ENCODE measurements at regions not wholly inside any gene's neighbourhood (a gene's known extent, or its start where the extent isn't known, plus 50 kb on each side); places are given as distances from the start of the nearest gene placed in this dataset.

GRCh38 chr16:72419638-72420037 lies 247.7 kb upstream of the PMFBP1 start:
- H3K4me2 ChIP-seq (ENCODE audit: insufficient read depth, low read length), result no peak overlapping the region
- H3K9me3 ChIP-seq (ENCODE audit: low read depth, low read length), result peaks cover 2% of the 10 kb centered on the region
- no peaks in the 10 kb centered on the region for H3K79me2 ChIP-seq (ENCODE audit: insufficient read depth, low read length)
- no peak for TF ChIP-seq CTCF (IDR thresholded peaks at IDR 0.05; ENCODE audit: extremely low read depth, low read depth, low read length)
- no peak overlapping the region for H2AFZ ChIP-seq (ENCODE audit: low read length)
- DNase-seq (ENCODE audit: insufficient read length, low spot score, missing footprints), result no peak
- no peaks in the 10 kb centered on the region for H3K4me1 ChIP-seq (ENCODE audit: insufficient read depth, low read length)
- H3K27ac ChIP-seq (ENCODE audit: low read depth, low read length), result no peak overlapping the region
- no peak overlapping the region for H3K4me3 ChIP-seq (ENCODE audit: insufficient read depth, low read length)
- H3K27me3 ChIP-seq (ENCODE audit: insufficient read depth, low read length), result no peaks in the 10 kb centered on the region
- H3K36me3 ChIP-seq (ENCODE audit: insufficient read depth, low read length), result no peaks in the 10 kb centered on the region
- H4K20me1 ChIP-seq (ENCODE audit: insufficient read depth, low read length), result no peaks in the 10 kb centered on the region

GRCh38 chr16:72415379-72415778 lies 243.4 kb upstream of the PMFBP1 start:
- TF ChIP-seq CTCF (IDR thresholded peaks at IDR 0.05; ENCODE audit: extremely low read depth, low read depth, low read length), result no peak
- H3K9me3 ChIP-seq (ENCODE audit: low read depth, low read length), result no peaks in the 10 kb centered on the region
- no peaks in the 10 kb centered on the region for H4K20me1 ChIP-seq (ENCODE audit: insufficient read depth, low read length)
- no peak for DNase-seq (ENCODE audit: insufficient read length, low spot score, missing footprints)
- no peaks in the 10 kb centered on the region for H3K36me3 ChIP-seq (ENCODE audit: insufficient read depth, low read length)
- no peak overlapping the region for H2AFZ ChIP-seq (ENCODE audit: low read length)
- H3K27ac ChIP-seq (ENCODE audit: low read depth, low read length), result no peak overlapping the region
- no peaks in the 10 kb centered on the region for H3K79me2 ChIP-seq (ENCODE audit: insufficient read depth, low read length)
- no peaks in the 10 kb centered on the region for H3K27me3 ChIP-seq (ENCODE audit: insufficient read depth, low read length)
- H3K4me2 ChIP-seq (ENCODE audit: insufficient read depth, low read length), result no peak overlapping the region
- no peaks in the 10 kb centered on the region for H3K4me1 ChIP-seq (ENCODE audit: insufficient read depth, low read length)
- H3K4me3 ChIP-seq (ENCODE audit: insufficient read depth, low read length), result no peak overlapping the region

- H3K9me3 ChIP-seq (ENCODE audit: low read depth, low read length), result no peaks in the 10 kb centered on the region
- no peaks in the 10 kb centered on the region for H3K4me1 ChIP-seq (ENCODE audit: insufficient read depth, low read length)
- H3K36me3 ChIP-seq (ENCODE audit: insufficient read depth, low read length), result no peaks in the 10 kb centered on the region
- H3K4me2 ChIP-seq (ENCODE audit: insufficient read depth, low read length), result no peak overlapping the region
- no peak for TF ChIP-seq CTCF (IDR thresholded peaks at IDR 0.05; ENCODE audit: extremely low read depth, low read depth, low read length)
- no peaks in the 10 kb centered on the region for H4K20me1 ChIP-seq (ENCODE audit: insufficient read depth, low read length)
- H3K27ac ChIP-seq (ENCODE audit: low read depth, low read length), result no peak overlapping the region
- no peak overlapping the region for H3K4me3 ChIP-seq (ENCODE audit: insufficient read depth, low read length)
- H3K79me2 ChIP-seq (ENCODE audit: insufficient read depth, low read length), result no peaks in the 10 kb centered on the region
- no peak overlapping the region for H2AFZ ChIP-seq (ENCODE audit: low read length)
- no peaks in the 10 kb centered on the region for H3K27me3 ChIP-seq (ENCODE audit: insufficient read depth, low read length)
- DNase-seq (ENCODE audit: insufficient read length, low spot score, missing footprints), result no peak
These were observed 238.5 kb upstream of the PMFBP1 start for GRCh38 chr16:72410492-72410891.

- Histone ChIP-seq H3K36me3 (ENCODE audit: insufficient read depth, low read length) (no peaks in the 10 kb centered on the region), H4K20me1 (ENCODE audit: insufficient read depth, low read length) (no peaks in the 10 kb centered on the region), H3K4me2 (ENCODE audit: insufficient read depth, low read length) (no peak overlapping the region), H3K4me3 (ENCODE audit: insufficient read depth, low read length) (no peak overlapping the region), H3K79me2 (ENCODE audit: insufficient read depth, low read length) (no peaks in the 10 kb centered on the region), H3K27ac (ENCODE audit: low read depth, low read length) (no peak overlapping the region), H3K4me1 (ENCODE audit: insufficient read depth, low read length) (no peaks in the 10 kb centered on the region), H2AFZ (ENCODE audit: low read length) (no peak overlapping the region), H3K27me3 (ENCODE audit: insufficient read depth, low read length) (no peaks in the 10 kb centered on the region), H3K9me3 (ENCODE audit: low read depth, low read length) (no peaks in the 10 kb centered on the region)
- no peak for TF ChIP-seq CTCF (IDR thresholded peaks at IDR 0.05; ENCODE audit: extremely low read depth, low read depth, low read length)
- no peak for DNase-seq (ENCODE audit: insufficient read length, low spot score, missing footprints)
These were observed 237.5 kb upstream of the PMFBP1 start for GRCh38 chr16:72409423-72409822.
